Keratinocyte (primary cell): ENCODE measurements at regions not wholly inside any gene's neighbourhood (a gene's known extent, or its start where the extent isn't known, plus 50 kb on each side); places are given as distances from the start of the nearest gene placed in this dataset.

ENCODE experiments used
- DNase-seq: peaks from one replicate; pipeline ENCODE4 v3.0.0-alpha.2; 2011; ENCODE audit warnings: low read depth, missing footprints, low spot score
- FAIRE-seq: peaks from 2 replicates; lab custom pipeline; 2011; peaks lifted over from hg19 to GRCh38; lab: Jason Lieb, UNC
- H2AFZ ChIP-seq: 2 replicates; pipeline ENCODE4 v1.6.0; 2012; ENCODE audit warnings: low read length, control low read depth, inconsistent platforms; ENCODE audit not compliant: control insufficient read depth
- H3K27ac ChIP-seq: 2 replicates; pipeline ENCODE4 v1.5.1; 2011; ENCODE audit warnings: low read length; ENCODE audit not compliant: control insufficient read depth, insufficient read depth
- H3K27me3 ChIP-seq: 3 replicates; pipeline ENCODE4 v1.6.0; 2011; ENCODE audit warnings: low read length; ENCODE audit not compliant: control insufficient read depth, insufficient read depth; ENCODE audit errors: extremely low read depth
- H3K36me3 ChIP-seq, 2 experiments: 2 replicates in 1 of 2; 3 replicates in 1 of 2; pipeline ENCODE4 v1.5.1; 2011; ENCODE audit warnings: low read length in 2 of 2, mild to moderate bottlenecking in 1 of 2; ENCODE audit not compliant: control insufficient read depth in 2 of 2, insufficient read depth in 2 of 2; ENCODE audit errors: extremely low read depth in 1 of 2
- H3K4me1 ChIP-seq: 3 replicates; pipeline ENCODE4 v1.5.1; 2011; ENCODE audit warnings: low read length; ENCODE audit not compliant: control insufficient read depth, insufficient read depth; ENCODE audit errors: extremely low read depth
- H3K4me2 ChIP-seq: 3 replicates; pipeline ENCODE4 v1.6.0; 2011; ENCODE audit warnings: low read depth, low read length; ENCODE audit not compliant: control insufficient read depth, insufficient read depth; ENCODE audit errors: extremely low read depth
- H3K4me3 ChIP-seq, 3 experiments: fragments of 200-600 bp in 1 of 3; sonication (generic) in 1 of 3; 2 replicates in 2 of 3; 3 replicates in 1 of 3; pipeline ENCODE4 v1.5.1; 2011 to 2016; ENCODE audit warnings: low read length in 3 of 3, mild to moderate bottlenecking in 3 of 3, control low read depth in 2 of 3, inconsistent platforms in 1 of 3, low read depth in 1 of 3, mixed read lengths in 1 of 3, mixed run types in 1 of 3, moderate library complexity in 1 of 3; ENCODE audit not compliant: control insufficient read depth in 2 of 3, insufficient read depth in 2 of 3; ENCODE audit errors: extremely low read depth in 1 of 3
- H3K79me2 ChIP-seq: 2 replicates; pipeline ENCODE4 v1.6.0; 2012; ENCODE audit warnings: low read length; ENCODE audit not compliant: control insufficient read depth, insufficient read depth
- H3K9ac ChIP-seq: 3 replicates; pipeline ENCODE4 v1.6.0; 2011; ENCODE audit warnings: low read length; ENCODE audit not compliant: control insufficient read depth, insufficient read depth; ENCODE audit errors: extremely low read depth
- H3K9me1 ChIP-seq: 3 replicates; pipeline ENCODE4 v1.6.0; 2011; ENCODE audit warnings: low read length; ENCODE audit not compliant: control insufficient read depth, insufficient read depth; ENCODE audit errors: extremely low read depth
- H3K9me3 ChIP-seq: 2 replicates; pipeline ENCODE4 v1.5.1; 2012; ENCODE audit warnings: low read depth, low read length; ENCODE audit not compliant: control insufficient read depth
- H4K20me1 ChIP-seq: 3 replicates; pipeline ENCODE4 v1.6.0; 2011; ENCODE audit warnings: low read length; ENCODE audit not compliant: control insufficient read depth, insufficient read depth; ENCODE audit errors: extremely low read depth
- EZH2 ChIP-seq: IDR thresholded peaks from one replicate; pipeline ENCODE4 v1.6.1; 2012; ENCODE audit warnings: inconsistent platforms, mild to moderate bottlenecking, low read length, moderate library complexity
- dilution Hi-C: fragments of 300-500 bp; cut with MboI; formaldehyde crosslinking; loops from one replicate; pipeline ENCODE4 v1.7.0; 2020; ENCODE audit warnings: low sequenced_read_pairs; ENCODE audit not compliant: extremely low pct_ligation_motif_present
- TF ChIP-seq, protein P1 (sequence below), 3 experiments: IDR thresholded peaks in 1 of 3; conservative IDR thresholded peaks in 1 of 3; optimal IDR thresholded peaks in 1 of 3; 2 replicates in 2 of 3; 3 replicates in 1 of 3; pipeline versions ENCODE3 to v1.5.1; 2011; ENCODE audit warnings: low read length in 3 of 3, mild to moderate bottlenecking in 3 of 3, moderate library complexity in 2 of 3, control low read depth in 1 of 3, inconsistent platforms in 1 of 3; ENCODE audit not compliant: insufficient read depth in 2 of 3; ENCODE audit errors: extremely low read depth in 1 of 3

DNA sequence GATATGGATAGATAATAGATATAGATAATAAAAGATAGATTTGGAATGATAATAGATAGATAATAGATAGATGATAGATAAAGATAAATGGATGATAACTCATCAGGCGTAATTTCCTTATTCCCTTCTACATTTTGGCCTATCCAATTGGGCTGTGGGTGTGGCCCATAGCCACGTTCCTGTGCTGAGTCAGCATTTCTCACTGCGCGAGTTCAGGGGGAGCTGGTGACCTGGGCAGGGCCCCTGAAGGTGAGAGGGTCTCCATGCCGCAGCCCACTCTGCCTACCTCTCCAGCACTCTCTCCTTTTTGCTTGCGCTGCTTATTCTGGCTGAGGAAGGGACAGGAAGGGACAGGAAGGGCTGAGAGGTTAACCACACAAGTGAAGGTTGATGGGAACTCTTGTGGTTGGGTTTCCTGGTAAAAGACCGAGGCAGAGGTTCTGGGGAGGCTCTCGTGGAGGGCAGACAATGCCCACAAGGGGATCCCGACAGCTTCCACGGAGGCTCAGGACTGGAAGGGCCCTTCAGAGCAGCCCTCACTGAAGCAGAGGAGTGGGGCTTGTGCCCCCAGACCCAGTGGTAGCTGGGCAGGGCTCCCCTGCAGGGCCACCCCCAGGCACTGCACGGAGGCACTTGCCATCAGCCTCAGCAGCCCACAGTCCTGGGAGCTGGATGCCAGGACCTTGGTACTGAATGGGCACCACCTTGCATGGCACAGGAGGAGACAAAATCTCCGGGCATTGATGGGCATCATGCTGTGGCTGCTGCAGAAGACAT lies 247.3 kb upstream of the PITRM1 start:
- Histone ChIP-seq H3K9me1 (no peaks in the 10 kb centered on the region), H4K20me1 (no peaks in the 10 kb centered on the region), H2AFZ (no peak overlapping the region), H3K4me2 (no peak overlapping the region), H3K9ac (no peak overlapping the region), H3K4me1 (peaks cover 12% of the 10 kb centered on the region), H3K36me3 (no peaks in the 10 kb centered on the region), H3K27me3 (no peaks in the 10 kb centered on the region), H3K4me3 (no peak overlapping the region), H3K27ac (no peak overlapping the region), H3K9me3 (no peaks in the 10 kb centered on the region), H3K79me2 (no peaks in the 10 kb centered on the region)
- FAIRE-seq (no peak), DNase-seq (no peak)
- dilution Hi-C loops, result no loop called here
- TF ChIP-seq, protein P1, sequence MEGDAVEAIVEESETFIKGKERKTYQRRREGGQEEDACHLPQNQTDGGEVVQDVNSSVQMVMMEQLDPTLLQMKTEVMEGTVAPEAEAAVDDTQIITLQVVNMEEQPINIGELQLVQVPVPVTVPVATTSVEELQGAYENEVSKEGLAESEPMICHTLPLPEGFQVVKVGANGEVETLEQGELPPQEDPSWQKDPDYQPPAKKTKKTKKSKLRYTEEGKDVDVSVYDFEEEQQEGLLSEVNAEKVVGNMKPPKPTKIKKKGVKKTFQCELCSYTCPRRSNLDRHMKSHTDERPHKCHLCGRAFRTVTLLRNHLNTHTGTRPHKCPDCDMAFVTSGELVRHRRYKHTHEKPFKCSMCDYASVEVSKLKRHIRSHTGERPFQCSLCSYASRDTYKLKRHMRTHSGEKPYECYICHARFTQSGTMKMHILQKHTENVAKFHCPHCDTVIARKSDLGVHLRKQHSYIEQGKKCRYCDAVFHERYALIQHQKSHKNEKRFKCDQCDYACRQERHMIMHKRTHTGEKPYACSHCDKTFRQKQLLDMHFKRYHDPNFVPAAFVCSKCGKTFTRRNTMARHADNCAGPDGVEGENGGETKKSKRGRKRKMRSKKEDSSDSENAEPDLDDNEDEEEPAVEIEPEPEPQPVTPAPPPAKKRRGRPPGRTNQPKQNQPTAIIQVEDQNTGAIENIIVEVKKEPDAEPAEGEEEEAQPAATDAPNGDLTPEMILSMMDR (optimal IDR thresholded peaks at IDR 0.05 in 1 of 3, IDR thresholded peaks at IDR 0.05 in 1 of 3, conservative IDR thresholded peaks at IDR 0.05 in 1 of 3; ENCODE audit: extremely low read depth in 1 of 3, insufficient read depth in 2 of 3, low read length in 3 of 3), result no peak
- TF ChIP-seq EZH2, result no peak

DNA sequence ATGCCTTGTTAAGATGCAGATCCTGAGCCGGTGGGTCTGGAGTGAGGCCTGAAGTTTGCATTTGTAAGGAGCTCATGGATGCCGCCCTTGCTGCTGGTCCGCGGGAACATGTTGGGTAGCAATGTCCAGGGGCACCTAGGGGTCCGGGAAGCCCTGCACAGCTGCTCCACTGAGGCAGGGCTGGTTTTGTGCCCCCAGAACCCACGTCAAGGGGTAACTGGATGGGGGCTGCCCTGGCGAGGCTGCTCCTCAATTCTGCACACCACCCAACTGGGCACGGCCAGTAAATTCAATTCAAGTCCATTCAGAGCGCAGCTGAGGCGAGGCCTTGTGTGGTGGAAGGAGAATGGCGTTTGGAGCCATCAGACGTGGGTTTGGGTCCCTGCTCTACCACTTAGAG lies 246.3 kb upstream of the PITRM1 start:
- DNase-seq (no peak), FAIRE-seq (no peak)
- no peak overlapping the region for H3K4me3 ChIP-seq
- H3K9me1 ChIP-seq, result no peaks in the 10 kb centered on the region
- H3K9ac ChIP-seq, result no peak overlapping the region
- TF ChIP-seq, protein P1 (optimal IDR thresholded peaks at IDR 0.05 in 1 of 3, IDR thresholded peaks at IDR 0.05 in 1 of 3, conservative IDR thresholded peaks at IDR 0.05 in 1 of 3; ENCODE audit: extremely low read depth in 1 of 3, insufficient read depth in 2 of 3, low read length in 3 of 3), result no peak
- TF ChIP-seq EZH2, result no peak
- H3K36me3 ChIP-seq, result no peaks in the 10 kb centered on the region
- H3K4me2 ChIP-seq, result no peak overlapping the region
- no peaks in the 10 kb centered on the region for H3K79me2 ChIP-seq
- H3K27ac ChIP-seq, result no peak overlapping the region
- no peaks in the 10 kb centered on the region for H3K27me3 ChIP-seq
- no peaks in the 10 kb centered on the region for H4K20me1 ChIP-seq
- peaks cover 2% of the 10 kb centered on the region for H3K4me1 ChIP-seq
- H2AFZ ChIP-seq, result no peak overlapping the region
- dilution Hi-C loops, result no loop called here
- H3K9me3 ChIP-seq, result no peaks in the 10 kb centered on the region
